H1 (cell line): ENCODE measurements at regions not wholly inside any gene's neighbourhood (a gene's known extent, or its start where the extent isn't known, plus 50 kb on each side); places are given as distances from the start of the nearest gene placed in this dataset.

Experiments
- CTCF ChIA-PET: fragments of 300-600 bp; sonication (Branson Sonifier 250); formaldehyde crosslinking; loops from one replicate; lab custom pipeline; 2021; ENCODE audit not compliant: partially characterized antibody; lab: Charles Lee
- POLR2A ChIA-PET: fragments of 300-600 bp; sonication (Branson Sonifier 250); formaldehyde crosslinking; loops from one replicate; lab custom pipeline; 2021; ENCODE audit warnings: inconsistent platforms; ENCODE audit not compliant: partially characterized antibody; lab: Charles Lee
- DNase-seq, 2 experiments: peaks; one replicate each; pipeline versions ENCODE4 v3.0.0 to v3.0.0-alpha.2; 2010 to 2022; ENCODE audit warnings: low spot score in 2 of 2, low read depth in 1 of 2, mixed read lengths in 1 of 2
- FAIRE-seq: peaks from 2 replicates; lab custom pipeline; 2011; peaks lifted over from hg19 to GRCh38; lab: Jason Lieb, UNC
- H2AFZ ChIP-seq: 2 replicates; pipeline ENCODE4 v1.8.1; 2012; ENCODE audit warnings: low read length, inconsistent platforms
- H2AK5ac ChIP-seq: 2 replicates; pipeline ENCODE4 v1.6.1; 2013; ENCODE audit warnings: low read depth, low read length
- H2BK120ac ChIP-seq: replicated peaks from 2 replicates; pipeline ENCODE3; 2013; ENCODE audit warnings: low read depth, low read length, inconsistent platforms
- H2BK12ac ChIP-seq: 2 replicates; pipeline ENCODE4 v1.6.1; 2013; ENCODE audit warnings: low read depth, low read length
- H2BK15ac ChIP-seq: 2 replicates; pipeline ENCODE4 v1.6.1; 2013; ENCODE audit warnings: low read length
- H2BK20ac ChIP-seq: 2 replicates; pipeline ENCODE4 v1.6.1; 2013; ENCODE audit warnings: low read length
- H2BK5ac ChIP-seq: 2 replicates; pipeline ENCODE4 v1.6.1; 2013; ENCODE audit warnings: low read depth, low read length
- H3K14ac ChIP-seq: 2 replicates; pipeline ENCODE4 v1.6.1; 2013; ENCODE audit warnings: inconsistent platforms; ENCODE audit not compliant: insufficient read length
- H3K18ac ChIP-seq: 2 replicates; pipeline ENCODE4 v1.6.1; 2013; ENCODE audit warnings: low read length; ENCODE audit errors: extremely low read depth
- H3K23ac ChIP-seq: 2 replicates; pipeline ENCODE4 v1.6.1; 2013; ENCODE audit warnings: inconsistent platforms; ENCODE audit not compliant: insufficient read length
- H3K23me2 ChIP-seq: 2 replicates; pipeline ENCODE4 v1.6.1; 2013; ENCODE audit warnings: low read depth, low read length
- H3K27ac ChIP-seq: 2 replicates; pipeline ENCODE4 v1.6.1; 2011; ENCODE audit warnings: low read depth, low read length, inconsistent platforms
- H3K27me3 ChIP-seq, 4 experiments: replicated peaks in 1 of 4; 1 replicate in 1 of 4; 2 replicates in 3 of 4; pipeline versions ENCODE4 v1.6.1 to v1.8.1; 2011 to 2013; ENCODE audit warnings: low read length in 3 of 4, mild to moderate bottlenecking in 3 of 4, inconsistent platforms in 2 of 4, mixed read lengths in 2 of 4, moderate library complexity in 1 of 4; ENCODE audit not compliant: control insufficient read depth in 3 of 4, insufficient read depth in 3 of 4; ENCODE audit errors: extremely low read depth in 1 of 4
- H3K36me3 ChIP-seq, 4 experiments: 2 replicates each; pipeline versions ENCODE4 v1.6.1 to v1.8.1; 2011 to 2013; ENCODE audit warnings: mild to moderate bottlenecking in 4 of 4, low read length in 3 of 4, moderate library complexity in 2 of 4, control low read depth in 1 of 4, inconsistent platforms in 1 of 4; ENCODE audit not compliant: insufficient read depth in 4 of 4, control insufficient read depth in 2 of 4
- H3K4ac ChIP-seq: replicated peaks from 2 replicates; pipeline ENCODE3; 2013; ENCODE audit warnings: low read length, low read depth, mixed read lengths, inconsistent platforms; ENCODE audit not compliant: insufficient read length
- H3K4me1 ChIP-seq, 4 experiments: replicated peaks in 1 of 4; 1 replicate in 1 of 4; 2 replicates in 3 of 4; pipeline versions ENCODE4 v1.6.1 to v1.8.1; 2011 to 2013; ENCODE audit warnings: low read length in 3 of 4, inconsistent platforms in 2 of 4, mixed read lengths in 1 of 4; ENCODE audit not compliant: insufficient read depth in 4 of 4, control insufficient read depth in 3 of 4
- H3K4me2 ChIP-seq, 2 experiments: 2 replicates each; pipeline versions ENCODE4 v1.6.1 to v1.8.1; 2011 to 2013; ENCODE audit warnings: low read depth in 2 of 2, low read length in 2 of 2, control low read depth in 1 of 2, inconsistent platforms in 1 of 2, mild to moderate bottlenecking in 1 of 2; ENCODE audit not compliant: insufficient read depth in 1 of 2
- H3K4me3 ChIP-seq, 4 experiments: fragments of 200-600, 300-600 bp in 1 of 4; sonication (generic), shearing (Covaris generic), sonication (Bioruptor Twin) in 1 of 4; 2 replicates each; pipeline versions ENCODE4 v1.5.1 to v1.8.1; 2011 to 2016; ENCODE audit warnings: low read length in 4 of 4, low read depth in 3 of 4, control low read depth in 2 of 4, inconsistent platforms in 2 of 4, mild to moderate bottlenecking in 2 of 4, mixed read lengths in 1 of 4, moderate library complexity in 1 of 4; ENCODE audit not compliant: insufficient read depth in 2 of 4; ENCODE audit errors: extremely low read depth in 1 of 4
- H3K56ac ChIP-seq: replicated peaks from 2 replicates; pipeline ENCODE3; 2013; ENCODE audit warnings: low read depth, mild to moderate bottlenecking, mixed read lengths, low read length, inconsistent platforms; ENCODE audit not compliant: insufficient read length
- H3K79me1 ChIP-seq: 2 replicates; pipeline ENCODE4 v1.6.1; 2013; ENCODE audit warnings: low read depth, low read length, control low read depth
- H3K79me2 ChIP-seq, 2 experiments: 2 replicates each; pipeline versions ENCODE4 v1.6.1 to v1.8.1; 2012 to 2013; ENCODE audit warnings: low read length in 2 of 2, mild to moderate bottlenecking in 2 of 2, inconsistent platforms in 1 of 2; ENCODE audit not compliant: insufficient read depth in 2 of 2, control insufficient read depth in 1 of 2
- H3K9ac ChIP-seq, 4 experiments: replicated peaks in 1 of 4; 1 replicate in 1 of 4; 2 replicates in 3 of 4; pipeline versions ENCODE4 v1.6.1 to v1.8.1; 2011 to 2013; ENCODE audit warnings: low read depth in 3 of 4, low read length in 3 of 4, control low read depth in 2 of 4, mild to moderate bottlenecking in 2 of 4, moderate library complexity in 2 of 4, inconsistent platforms in 1 of 4; ENCODE audit errors: extremely low read depth in 1 of 4
- H3K9me3 ChIP-seq, 2 experiments: 2 replicates each; pipeline versions ENCODE4 v1.6.1 to v1.8.1; 2012 to 2013; ENCODE audit warnings: mild to moderate bottlenecking in 2 of 2, moderate library complexity in 2 of 2, control low read depth in 1 of 2, inconsistent platforms in 1 of 2, low read depth in 1 of 2, low read length in 1 of 2, mixed read lengths in 1 of 2; ENCODE audit not compliant: insufficient read depth in 2 of 2
- H4K20me1 ChIP-seq, 2 experiments: replicated peaks in 1 of 2; 2 replicates each; pipeline versions ENCODE3 to v1.8.1; 2011 to 2013; ENCODE audit warnings: inconsistent platforms in 2 of 2, low read length in 2 of 2, mild to moderate bottlenecking in 1 of 2; ENCODE audit not compliant: insufficient read depth in 2 of 2, control insufficient read depth in 1 of 2
- H4K5ac ChIP-seq: 2 replicates; pipeline ENCODE4 v1.6.1; 2013; ENCODE audit warnings: low read length, low read depth, mixed read lengths, inconsistent platforms; ENCODE audit not compliant: insufficient read length
- H4K8ac ChIP-seq: 2 replicates; pipeline ENCODE4 v1.8.0; 2013; ENCODE audit warnings: mild to moderate bottlenecking, moderate library complexity, low read length, inconsistent platforms; ENCODE audit not compliant: insufficient read depth; ENCODE audit errors: extremely low read depth
- H4K91ac ChIP-seq: replicated peaks from 2 replicates; pipeline ENCODE3; 2013; ENCODE audit warnings: low read length, mixed read lengths, inconsistent platforms; ENCODE audit not compliant: insufficient read length
- BACH1 ChIP-seq: IDR thresholded peaks from 2 replicates; pipeline ENCODE4 v1.6.1; 2012; ENCODE audit warnings: low read length, improper control_type of control experiment
- CHD1 ChIP-seq: IDR thresholded peaks from 2 replicates; pipeline ENCODE4 v1.6.1; 2012; ENCODE audit warnings: low read depth, low read length, improper control_type of control experiment
- EGR1 ChIP-seq: IDR thresholded peaks from 2 replicates; pipeline ENCODE4 v1.6.1; 2011; ENCODE audit warnings: low read depth, low read length, borderline replicate concordance
- EP300 ChIP-seq, 2 experiments: IDR thresholded peaks; 1 replicate in 1 of 2; 2 replicates in 1 of 2; pipeline ENCODE4 v1.6.1; 2011 to 2012; ENCODE audit warnings: low read depth in 2 of 2, low read length in 2 of 2, mild to moderate bottlenecking in 2 of 2, borderline replicate concordance in 1 of 2, inconsistent platforms in 1 of 2, moderate library complexity in 1 of 2
- FOSL1 ChIP-seq: IDR thresholded peaks from 2 replicates; pipeline ENCODE4 v1.6.1; 2011; ENCODE audit warnings: mild to moderate bottlenecking, low read depth, low read length, moderate library complexity; ENCODE audit not compliant: insufficient read depth
- HDAC6 ChIP-seq: IDR thresholded peaks from one replicate; pipeline ENCODE4 v1.7.1; 2012; ENCODE audit warnings: low read depth, mild to moderate bottlenecking, inconsistent platforms, low read length, moderate library complexity
- RBBP5 ChIP-seq: IDR thresholded peaks from 2 replicates; pipeline ENCODE4 v1.7.1; 2012; ENCODE audit warnings: low read depth, mild to moderate bottlenecking, inconsistent platforms, low read length, moderate library complexity, borderline replicate concordance
- SP2 ChIP-seq: IDR thresholded peaks from 2 replicates; pipeline ENCODE4 v1.6.1; 2012; ENCODE audit warnings: mild to moderate bottlenecking, low read length, inconsistent platforms
- WGBS, 2 experiments: shearing (Covaris generic) in 1 of 2; methylation state at CpG; one replicate each; pipeline versions ENCODE4 v1.1.6 to v1.1.7; 2013 to 2015; ENCODE audit warnings: low lambda C conversion rate in 2 of 2, mixed read lengths in 2 of 2, inconsistent platforms in 1 of 2, low coverage in 1 of 2, missing lambda C conversion rate in 1 of 2; ENCODE audit not compliant: insufficient replicate concordance in 2 of 2, insufficient coverage in 1 of 2, insufficient read length in 1 of 2; ENCODE audit errors: extremely low coverage in 1 of 2, missing lambda C conversion rate in 1 of 2; 5-methylcytosine and 5-hydroxymethylcytosine counted together

DNA sequence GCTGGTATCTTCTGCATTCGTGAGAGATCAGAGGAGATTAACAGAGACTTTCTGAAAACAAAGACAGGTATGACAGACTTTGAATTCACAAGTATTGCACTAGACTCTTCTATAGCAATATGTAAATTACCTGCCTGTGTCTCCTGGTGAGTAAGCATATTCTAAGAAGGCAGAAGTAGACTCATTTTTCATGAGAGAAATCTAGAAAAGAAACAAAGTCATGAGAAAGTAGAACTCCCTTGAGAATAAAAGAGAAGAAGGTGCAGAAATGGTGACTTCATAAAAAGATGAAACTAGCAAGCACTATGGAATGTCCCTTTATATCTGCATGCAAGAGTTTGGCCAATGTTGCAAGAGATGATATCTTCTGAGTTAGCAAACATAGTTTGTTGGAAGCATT lies 419.8 kb downstream of the DMRT2 start:
- Histone ChIP-seq H3K9me3 (peaks cover 57 to 67% of the 10 kb centered on the region in 2 experiments), H3K14ac (no peak overlapping the region), H4K91ac (no peak overlapping the region), H4K8ac (no peak overlapping the region), H3K4me3 (no peak overlapping the region), H3K79me2 (no peaks in the 10 kb centered on the region), H3K27me3 (no peaks in the 10 kb centered on the region), H3K36me3 (no peaks in the 10 kb centered on the region), H2BK20ac (no peak overlapping the region), H2AFZ (no peak overlapping the region), H3K4me2 (no peak overlapping the region), H4K20me1 (no peaks in the 10 kb centered on the region), H3K79me1 (no peaks in the 10 kb centered on the region), H3K27ac (no peak overlapping the region), H3K4me1 (no peaks in the 10 kb centered on the region), H2BK12ac (no peak overlapping the region), H2BK5ac (no peak overlapping the region), H4K5ac (no peak overlapping the region), H3K23me2 (no peaks in the 10 kb centered on the region), H3K18ac (no peak overlapping the region), H3K23ac (no peak overlapping the region), H3K56ac (no peak overlapping the region), H2BK15ac (no peak overlapping the region), H2BK120ac (no peak overlapping the region), H2AK5ac (no peak overlapping the region), H3K9ac (no peak overlapping the region), H3K4ac (no peak overlapping the region)
- FAIRE-seq, result no peak
- ChIA-PET CTCF (no interaction called here), POLR2A (no interaction called here)
- no peak for DNase-seq
- 32% methylated on average over 1 of the region's 1 CpG; no CpG with 5 or more reads in 1 of the 2 experiments for WGBS, 2 experiments
- no peak for TF ChIP-seq FOSL1
- TF ChIP-seq HDAC6, result no peak
- TF ChIP-seq CHD1, result no peak
- TF ChIP-seq RBBP5, result no peak
- TF ChIP-seq BACH1, result no peak
- no peak for TF ChIP-seq EGR1
- no peak for TF ChIP-seq SP2
- no peak for TF ChIP-seq EP300 (IDR thresholded peaks at IDR 0.05; ENCODE audit: borderline replicate concordance in 1 of 2, low read depth in 2 of 2, low read length in 2 of 2)
